PC-3 (cell line): ENCODE measurements at regions not wholly inside any gene's neighbourhood (a gene's known extent, or its start where the extent isn't known, plus 50 kb on each side); places are given as distances from the start of the nearest gene placed in this dataset.

Experiments used
- CTCF ChIP-seq: fragments of 300-600 bp; sonication (generic); conservative IDR thresholded peaks from 2 replicates; pipeline ENCODE4 v1.5.1; 2017; ENCODE audit warnings: antibody characterized with exemption, low read depth, mild to moderate bottlenecking, low read length
- EZH2 ChIP-seq: fragments of 300-600 bp; sonication (generic); IDR thresholded peaks from one replicate; pipeline ENCODE4 v1.6.1; 2017; ENCODE audit warnings: antibody characterized with exemption, mild to moderate bottlenecking, low read length; ENCODE audit not compliant: unreplicated experiment

- no peak for TF ChIP-seq CTCF
- TF ChIP-seq EZH2 = no peak
These were observed 63.9 kb upstream of the DOCK9 start for GRCh38 chr13:99041788-99042187.
